ENCODE measurements at regions not wholly inside any gene's neighbourhood (a gene's known extent, or its start where the extent isn't known, plus 50 kb on each side); places are given as distances from the start of the nearest gene placed in this dataset.

DNA sequence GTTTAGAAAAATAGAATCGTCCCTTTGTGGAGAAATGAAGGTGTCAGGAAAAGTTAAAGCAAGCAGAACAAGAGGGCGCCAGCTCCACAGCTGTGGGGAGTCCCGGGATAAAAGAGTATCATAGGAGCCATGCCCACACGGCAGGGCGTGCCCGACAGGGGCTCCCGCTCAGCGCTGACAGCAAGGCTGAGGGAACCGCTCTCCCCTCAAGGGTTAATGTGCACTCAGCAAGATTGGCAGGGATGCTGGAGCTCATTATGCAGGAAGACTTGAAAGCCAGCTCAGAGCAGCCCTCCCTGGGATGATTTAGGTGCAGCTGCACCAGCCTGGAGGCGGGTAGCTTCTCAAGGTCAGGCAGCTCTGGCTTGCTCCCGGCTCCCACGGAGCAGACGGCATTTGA, 500.2 kb downstream of the EIPR1 start:
- TF ChIP-seq CTCF (conservative IDR thresholded peaks at IDR 0.05 in 1 of 2, IDR thresholded peaks at IDR 0.05 in 1 of 2; ENCODE audit: low read depth in 1 of 2, low read length in 2 of 2) (no peak), EZH2 (IDR thresholded peaks at IDR 0.05; ENCODE audit: low read length, missing control alignments) (no peak)

Measured in fibroblast of lung (primary cell).